PC-9 (cell line): ENCODE measurements at regions not wholly inside any gene's neighbourhood (a gene's known extent, or its start where the extent isn't known, plus 50 kb on each side); places are given as distances from the start of the nearest gene placed in this dataset.
"Not testable (repeated sequence)": the region's sequence is repeated elsewhere in the genome, so short reads cannot be mapped to it uniquely, and the experiment has no call there.

ENCODE experiments used
- EZH2 ChIP-seq: fragments of 200-600 bp; sonication (generic); IDR thresholded peaks from 2 replicates; pipeline ENCODE4 v1.8.0; 2017; ENCODE audit warnings: antibody characterized with exemption, low read depth
- TF ChIP-seq, protein P1 (sequence below): fragments of 200-600 bp; sonication (generic); conservative IDR thresholded peaks from 2 replicates; pipeline ENCODE4 v1.6.1; 2017; ENCODE audit warnings: mixed run types, antibody characterized with exemption, mild to moderate bottlenecking, moderate library complexity

DNA sequence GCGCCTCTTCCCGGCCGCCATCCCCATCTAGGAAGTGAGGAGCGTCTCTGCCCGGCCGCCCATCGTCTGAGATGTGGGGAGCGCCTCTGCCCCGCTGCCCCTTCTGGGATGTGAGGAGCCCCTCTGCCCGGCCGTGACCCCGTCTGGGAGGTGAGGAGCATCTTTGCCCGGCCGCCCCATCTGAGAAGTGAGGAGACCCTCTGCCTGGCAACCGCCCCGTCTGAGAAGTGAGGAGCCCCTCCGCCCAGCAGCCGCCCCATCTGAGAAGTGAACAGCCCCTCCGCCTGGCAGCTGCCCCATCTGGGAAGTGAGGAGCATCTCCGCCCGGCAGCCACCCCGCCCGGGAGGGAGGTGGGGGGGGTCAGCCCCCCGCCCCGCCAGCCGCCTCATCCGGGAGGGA lies 1048.7 kb downstream of the KCNJ18 start:
- TF ChIP-seq, protein P1, sequence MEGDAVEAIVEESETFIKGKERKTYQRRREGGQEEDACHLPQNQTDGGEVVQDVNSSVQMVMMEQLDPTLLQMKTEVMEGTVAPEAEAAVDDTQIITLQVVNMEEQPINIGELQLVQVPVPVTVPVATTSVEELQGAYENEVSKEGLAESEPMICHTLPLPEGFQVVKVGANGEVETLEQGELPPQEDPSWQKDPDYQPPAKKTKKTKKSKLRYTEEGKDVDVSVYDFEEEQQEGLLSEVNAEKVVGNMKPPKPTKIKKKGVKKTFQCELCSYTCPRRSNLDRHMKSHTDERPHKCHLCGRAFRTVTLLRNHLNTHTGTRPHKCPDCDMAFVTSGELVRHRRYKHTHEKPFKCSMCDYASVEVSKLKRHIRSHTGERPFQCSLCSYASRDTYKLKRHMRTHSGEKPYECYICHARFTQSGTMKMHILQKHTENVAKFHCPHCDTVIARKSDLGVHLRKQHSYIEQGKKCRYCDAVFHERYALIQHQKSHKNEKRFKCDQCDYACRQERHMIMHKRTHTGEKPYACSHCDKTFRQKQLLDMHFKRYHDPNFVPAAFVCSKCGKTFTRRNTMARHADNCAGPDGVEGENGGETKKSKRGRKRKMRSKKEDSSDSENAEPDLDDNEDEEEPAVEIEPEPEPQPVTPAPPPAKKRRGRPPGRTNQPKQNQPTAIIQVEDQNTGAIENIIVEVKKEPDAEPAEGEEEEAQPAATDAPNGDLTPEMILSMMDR, result not testable (repeated sequence)
- not testable (repeated sequence) for TF ChIP-seq EZH2
